ENCODE measurements at regions not wholly inside any gene's neighbourhood (a gene's known extent, or its start where the extent isn't known, plus 50 kb on each side); places are given as distances from the start of the nearest gene placed in this dataset.
"Not testable (repeated sequence)": the region's sequence is repeated elsewhere in the genome, so short reads cannot be mapped to it uniquely, and the experiment has no call there.

DNA sequence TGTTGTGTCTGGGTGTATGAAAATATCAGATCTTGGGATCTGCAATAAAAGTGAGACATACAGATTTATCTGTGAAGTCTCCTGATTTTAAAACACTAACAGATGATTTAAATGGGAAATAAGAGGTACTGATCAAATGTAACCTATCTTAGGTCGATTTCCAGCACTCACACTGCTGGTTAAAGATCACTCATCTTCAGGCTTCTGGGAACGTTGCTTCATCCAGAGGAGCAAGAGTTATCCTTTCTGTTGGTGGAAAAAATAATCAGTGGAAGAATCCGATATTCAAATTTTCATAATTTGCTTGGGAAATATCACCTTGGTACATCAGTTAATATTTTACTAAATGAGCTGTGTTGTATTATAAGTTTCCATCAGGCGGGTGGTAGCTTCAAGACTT is 876.8 kb upstream of the WWC1 start:
- no peaks in the 10 kb centered on the region for H3K36me3 Mint-ChIP-seq
- H3K4me1 Mint-ChIP-seq, result no peaks in the 10 kb centered on the region
- H3K27ac Mint-ChIP-seq, result no peak overlapping the region
- H3K27me3 Mint-ChIP-seq, result no peaks in the 10 kb centered on the region
- peaks cover 10% of the 10 kb centered on the region for H3K9me3 Mint-ChIP-seq
- no peak overlapping the region for H3K4me3 Mint-ChIP-seq

DNA sequence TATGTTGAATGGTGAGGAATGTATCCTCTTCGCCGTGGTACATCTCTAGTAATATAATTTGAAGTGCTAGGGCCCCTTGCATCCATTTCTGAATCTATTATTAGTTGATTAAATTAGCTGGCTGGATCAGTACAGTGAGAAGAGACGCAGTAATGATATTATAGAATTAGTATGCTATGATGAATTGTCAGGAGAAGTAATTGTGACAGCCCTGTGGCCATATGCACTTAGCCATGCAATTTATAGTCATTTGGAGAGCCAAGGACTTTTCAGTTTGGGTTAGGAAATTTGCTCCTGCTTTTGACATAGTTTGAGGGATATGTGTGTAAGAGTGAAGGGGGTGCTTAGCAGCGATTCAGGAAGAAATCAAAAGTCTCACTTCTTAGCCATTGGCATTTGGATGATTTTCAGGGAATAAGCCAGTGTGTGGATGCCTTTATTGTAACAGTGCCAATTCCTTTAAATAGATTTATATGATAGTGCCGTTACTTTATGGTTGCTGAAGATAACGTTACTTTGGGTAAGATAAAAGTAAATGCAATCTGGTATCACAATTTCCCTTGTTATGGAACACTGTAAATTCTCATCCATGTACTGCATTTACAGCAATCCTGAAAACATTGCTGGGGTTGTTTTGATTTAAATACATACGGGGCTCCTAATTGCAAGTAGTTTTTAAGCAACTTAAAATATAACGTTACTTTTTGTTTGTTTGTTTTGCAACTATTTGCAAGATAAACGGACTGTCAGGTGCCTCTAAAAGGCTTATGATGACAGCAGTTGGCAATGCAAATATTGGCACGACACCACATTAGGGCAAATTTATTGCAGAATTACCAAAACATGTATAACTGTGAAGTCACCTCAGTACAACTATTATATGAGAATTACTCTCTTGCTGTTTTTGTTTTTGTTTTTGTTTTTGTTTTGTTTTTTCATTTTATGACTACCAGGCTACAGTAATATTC is 875.4 kb upstream of the WWC1 start:
- no peak overlapping the region for H3K4me3 Mint-ChIP-seq
- H3K36me3 Mint-ChIP-seq, result no peaks in the 10 kb centered on the region
- no peak overlapping the region for H3K27ac Mint-ChIP-seq
- H3K27me3 Mint-ChIP-seq, result no peaks in the 10 kb centered on the region
- H3K9me3 Mint-ChIP-seq, result peaks cover 10% of the 10 kb centered on the region
- no peaks in the 10 kb centered on the region for H3K4me1 Mint-ChIP-seq

DNA sequence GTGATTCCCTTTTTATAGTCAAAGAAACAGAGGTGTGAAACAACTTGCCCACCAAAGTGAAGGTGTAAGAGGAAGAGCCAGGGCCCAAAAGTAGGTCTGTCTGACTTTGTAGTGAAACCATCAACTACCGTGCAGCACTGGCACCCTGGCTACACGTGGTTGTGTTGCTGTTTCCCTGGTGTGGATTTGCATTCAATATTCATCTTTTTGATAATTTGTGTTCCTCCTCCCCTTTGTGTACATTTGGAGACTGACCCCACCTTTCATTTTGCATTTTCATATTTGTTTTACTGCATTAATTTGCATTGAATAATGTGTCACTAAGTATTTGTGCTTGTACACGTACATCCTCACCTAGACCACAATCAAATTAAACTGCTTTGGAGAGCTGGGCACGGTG is 873.8 kb upstream of the WWC1 start:
- Mint-ChIP-seq H3K36me3 (no peaks in the 10 kb centered on the region), H3K4me1 (no peaks in the 10 kb centered on the region), H3K4me3 (no peak overlapping the region), H3K27ac (no peak overlapping the region), H3K27me3 (no peaks in the 10 kb centered on the region), H3K9me3 (peaks cover 10% of the 10 kb centered on the region)

DNA sequence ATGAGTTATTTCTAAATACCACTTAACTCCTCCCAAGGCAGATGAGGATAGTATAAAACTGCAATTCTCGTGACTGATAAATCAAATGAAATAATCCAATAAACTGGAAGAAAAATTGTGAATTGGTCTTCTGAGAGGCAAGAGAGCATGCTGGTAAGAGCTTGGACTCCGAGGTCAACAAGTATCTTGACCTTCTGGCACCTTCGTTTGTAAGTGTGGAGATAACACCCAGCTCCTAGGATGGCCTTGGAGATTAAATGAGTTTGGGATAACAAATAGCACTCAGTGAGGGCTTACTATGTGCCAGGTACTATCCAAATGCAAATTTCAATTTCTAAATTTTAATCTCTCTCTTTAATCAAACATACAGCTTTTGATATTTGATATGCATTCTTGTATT is 866.3 kb upstream of the WWC1 start:
- Mint-ChIP-seq H3K27me3 (no peaks in the 10 kb centered on the region), H3K4me3 (no peak overlapping the region), H3K27ac (no peak overlapping the region), H3K9me3 (no peaks in the 10 kb centered on the region), H3K4me1 (no peaks in the 10 kb centered on the region), H3K36me3 (no peaks in the 10 kb centered on the region)

DNA sequence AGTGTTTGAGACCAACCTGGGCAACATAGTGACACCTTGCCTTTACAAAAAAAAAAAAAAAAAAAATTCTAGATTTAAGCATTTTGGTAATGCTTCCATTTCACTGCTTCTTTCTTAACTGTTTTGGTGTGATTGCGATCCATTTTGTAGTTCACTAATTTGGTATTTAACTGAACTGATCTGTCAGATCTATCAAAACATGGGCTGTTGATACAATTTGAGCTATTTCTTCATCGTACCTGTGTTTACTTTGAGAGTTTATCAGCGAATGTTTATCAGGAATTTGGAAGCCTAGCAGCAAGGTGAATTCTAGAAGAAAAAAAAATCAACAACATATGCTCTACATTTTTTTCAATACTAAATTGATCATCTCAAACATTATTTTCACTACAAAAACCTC is 864.9 kb upstream of the WWC1 start:
- no peaks in the 10 kb centered on the region for H3K4me1 Mint-ChIP-seq

DNA sequence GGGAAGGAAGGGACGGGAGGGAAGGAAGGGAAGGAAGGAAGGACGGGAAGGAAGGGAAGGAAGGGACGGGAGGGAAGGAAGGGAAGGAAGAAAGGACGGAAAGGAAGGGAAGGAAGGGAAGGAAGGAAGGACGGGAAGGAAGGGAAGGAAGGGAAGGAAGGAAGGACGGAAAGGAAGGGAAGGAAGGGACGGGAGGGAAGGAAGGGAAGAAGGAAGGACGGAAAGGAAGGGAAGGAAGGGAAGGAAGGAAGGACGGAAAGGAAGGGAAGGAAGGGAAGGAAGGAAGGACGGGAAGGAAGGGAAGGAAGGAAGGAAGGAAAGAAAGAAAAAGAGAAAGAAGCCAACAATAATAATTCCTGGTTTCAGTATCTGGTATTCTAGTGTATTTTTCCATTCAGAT is 863.8 kb upstream of the WWC1 start:
- not testable (repeated sequence) for H3K27me3 Mint-ChIP-seq, H3K9me3 Mint-ChIP-seq, H3K4me1 Mint-ChIP-seq, H3K27ac Mint-ChIP-seq, H3K36me3 Mint-ChIP-seq, H3K4me3 Mint-ChIP-seq

More for the DNA sequence above, 864.9 kb upstream of the WWC1 start:
- Mint-ChIP-seq H3K9me3 (peaks cover 3% of the 10 kb centered on the region), H3K36me3 (no peaks in the 10 kb centered on the region), H3K27ac (no peak overlapping the region), H3K4me3 (no peak overlapping the region), H3K27me3 (no peaks in the 10 kb centered on the region)

DNA sequence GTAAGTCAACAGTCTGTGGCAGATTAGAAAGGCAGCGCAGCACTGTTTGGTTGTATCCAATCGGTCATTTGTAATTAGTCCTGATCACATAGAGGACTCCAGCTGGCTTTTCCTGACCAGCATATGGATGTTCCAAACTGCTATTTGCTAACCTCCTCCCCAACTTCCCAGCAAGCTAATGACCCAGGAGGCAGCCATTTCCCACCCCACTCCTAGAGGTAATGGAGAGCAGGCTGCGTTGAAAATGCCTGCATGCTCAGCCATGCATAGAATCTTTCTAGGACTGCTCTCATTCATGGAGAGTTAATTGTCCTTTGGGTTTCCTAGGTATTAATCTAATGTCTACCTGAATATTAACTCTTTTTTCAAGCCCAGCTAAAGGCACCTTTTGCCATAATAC is 850.6 kb upstream of the WWC1 start:
- H3K4me3 Mint-ChIP-seq, result no peak overlapping the region
- no peaks in the 10 kb centered on the region for H3K27me3 Mint-ChIP-seq
- no peak overlapping the region for H3K27ac Mint-ChIP-seq
- H3K4me1 Mint-ChIP-seq, result no peaks in the 10 kb centered on the region
- H3K36me3 Mint-ChIP-seq, result no peaks in the 10 kb centered on the region
- peaks cover 7% of the 10 kb centered on the region for H3K9me3 Mint-ChIP-seq

DNA sequence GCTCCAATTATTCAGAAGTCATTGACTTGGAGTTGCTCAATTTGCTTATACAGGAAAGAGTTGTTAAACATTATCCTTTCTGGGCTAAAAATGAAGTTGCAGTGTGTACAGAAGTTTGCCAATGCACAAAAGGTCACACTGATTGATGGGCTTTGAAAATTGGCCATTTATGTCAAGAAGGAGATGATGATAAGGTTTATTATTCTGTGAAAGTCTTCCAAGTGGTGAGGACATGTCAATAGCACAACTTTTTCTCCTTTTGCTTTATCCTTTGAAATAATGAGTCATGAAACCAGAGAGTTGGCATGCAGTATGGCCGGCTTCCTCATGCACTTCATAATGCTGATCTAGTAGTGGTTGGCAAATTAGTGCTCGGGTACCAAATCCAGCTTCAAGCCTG is 848.5 kb upstream of the WWC1 start:
- Mint-ChIP-seq H3K4me1 (no peaks in the 10 kb centered on the region), H3K36me3 (no peaks in the 10 kb centered on the region), H3K4me3 (no peak overlapping the region), H3K27ac (no peak overlapping the region), H3K27me3 (no peaks in the 10 kb centered on the region), H3K9me3 (peaks cover 4% of the 10 kb centered on the region)

DNA sequence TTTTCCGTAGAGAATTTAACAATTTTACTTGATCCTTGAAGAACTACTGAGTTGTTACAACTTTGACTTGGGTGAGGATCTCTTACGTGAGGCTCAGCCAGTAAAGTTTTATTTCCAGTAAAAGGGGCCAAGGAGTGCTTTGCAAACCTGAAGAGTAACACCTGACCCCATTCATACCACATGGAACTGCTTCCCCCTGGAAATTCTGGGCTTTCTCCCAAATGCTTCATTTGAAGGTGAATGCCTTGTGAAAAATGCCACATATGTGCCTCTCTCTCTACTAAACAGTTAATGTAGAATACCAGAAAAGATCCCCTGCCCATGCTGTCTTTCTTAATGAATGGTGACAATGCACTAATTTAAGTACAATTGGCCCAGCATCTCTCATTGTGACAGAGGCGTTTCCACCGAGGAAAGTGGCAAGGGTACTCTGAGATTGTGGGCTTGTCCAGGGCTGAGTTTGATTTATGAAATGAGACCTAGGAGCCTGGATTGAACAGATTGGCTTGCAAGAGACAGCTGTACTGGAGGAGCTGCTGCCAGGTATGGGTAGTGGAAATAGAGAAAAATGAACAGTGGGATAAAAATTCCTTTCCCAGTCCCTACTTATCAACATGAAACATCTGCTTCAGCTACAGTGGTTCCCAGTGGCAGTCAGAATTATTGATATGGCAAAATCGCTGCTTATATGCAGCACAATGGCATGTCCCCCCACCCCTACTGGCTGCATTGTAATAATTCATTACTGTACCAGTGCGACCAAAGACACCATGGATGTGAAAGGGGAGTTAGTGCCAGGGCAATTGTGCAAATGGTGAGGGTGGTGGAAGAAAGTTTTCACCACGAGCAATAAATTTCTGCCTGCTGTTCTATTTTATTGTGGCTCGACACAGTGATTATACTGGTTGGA is 843.7 kb upstream of the WWC1 start:
- Mint-ChIP-seq H3K27me3 (no peaks in the 10 kb centered on the region), H3K36me3 (no peaks in the 10 kb centered on the region), H3K4me1 (no peaks in the 10 kb centered on the region), H3K9me3 (no peaks in the 10 kb centered on the region), H3K4me3 (no peak overlapping the region), H3K27ac (no peak overlapping the region)

DNA sequence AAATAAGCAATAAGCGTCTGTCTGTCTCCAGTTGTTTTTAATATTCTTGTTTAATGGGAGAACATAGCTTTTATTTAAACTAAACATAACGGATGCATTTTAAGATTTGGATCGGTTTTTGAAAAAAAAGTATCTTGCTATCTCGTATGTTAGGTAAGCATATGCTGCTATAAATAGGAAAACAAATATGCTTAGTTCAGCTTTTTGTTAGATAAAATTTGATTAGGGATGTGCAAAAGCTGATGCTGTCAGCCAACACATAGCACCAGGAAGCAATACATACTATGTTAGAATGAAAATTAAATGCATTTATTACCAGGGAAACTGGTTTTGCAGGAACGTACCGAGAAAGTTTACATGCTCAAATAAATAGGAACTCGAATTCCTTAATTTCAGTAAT is 843.1 kb upstream of the WWC1 start:
- no peak overlapping the region for H3K4me3 Mint-ChIP-seq
- H3K27me3 Mint-ChIP-seq, result no peaks in the 10 kb centered on the region
- no peaks in the 10 kb centered on the region for H3K9me3 Mint-ChIP-seq
- no peak overlapping the region for H3K27ac Mint-ChIP-seq
- no peaks in the 10 kb centered on the region for H3K4me1 Mint-ChIP-seq
- H3K36me3 Mint-ChIP-seq, result no peaks in the 10 kb centered on the region

DNA sequence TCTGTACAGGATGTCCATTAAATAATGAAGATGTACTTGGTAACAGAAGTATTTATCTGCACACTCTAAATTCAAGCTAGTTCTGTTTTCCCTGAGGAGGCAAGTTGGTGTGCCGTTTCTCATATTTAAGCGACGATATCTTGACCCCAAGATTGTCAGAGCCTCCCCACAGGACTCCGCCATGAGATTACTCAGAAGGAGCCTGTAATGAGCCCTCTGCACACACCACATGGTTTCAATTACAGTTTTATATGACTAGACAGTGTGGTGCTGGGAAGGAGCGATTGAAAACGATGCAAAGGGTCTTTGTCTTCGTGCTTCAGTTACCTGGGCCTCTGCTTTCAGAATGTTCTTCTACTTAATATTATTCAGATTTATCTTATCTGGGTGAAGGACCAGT is 840.4 kb upstream of the WWC1 start:
- H3K36me3 Mint-ChIP-seq, result no peaks in the 10 kb centered on the region

DNA sequence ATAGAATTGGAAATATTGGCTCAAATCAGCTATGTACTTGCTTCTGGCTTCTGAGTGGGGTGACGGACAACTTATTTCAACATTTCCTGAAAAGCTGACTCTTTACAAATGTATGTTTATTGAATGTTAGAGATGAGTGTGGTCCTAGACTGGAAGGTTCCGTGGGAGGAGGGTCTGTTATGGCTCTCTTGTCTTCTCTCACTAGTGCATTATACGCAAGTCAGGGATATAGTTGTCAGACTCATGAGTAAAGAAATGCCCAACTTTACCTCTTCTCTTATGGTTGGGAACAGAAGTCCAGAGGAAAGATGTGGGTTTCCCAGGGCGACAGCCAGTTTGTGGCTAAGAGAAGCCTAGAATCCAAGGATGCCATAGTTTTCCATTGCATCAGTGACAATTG is 839.3 kb upstream of the WWC1 start:
- Mint-ChIP-seq H3K27ac (no peak overlapping the region), H3K4me3 (no peak overlapping the region), H3K9me3 (no peaks in the 10 kb centered on the region), H3K27me3 (no peaks in the 10 kb centered on the region), H3K4me1 (no peaks in the 10 kb centered on the region), H3K36me3 (no peaks in the 10 kb centered on the region)

More for the DNA sequence above, 840.4 kb upstream of the WWC1 start:
- no peak overlapping the region for H3K4me3 Mint-ChIP-seq
- no peaks in the 10 kb centered on the region for H3K4me1 Mint-ChIP-seq
- H3K9me3 Mint-ChIP-seq, result no peaks in the 10 kb centered on the region
- no peaks in the 10 kb centered on the region for H3K27me3 Mint-ChIP-seq
- no peak overlapping the region for H3K27ac Mint-ChIP-seq

DNA sequence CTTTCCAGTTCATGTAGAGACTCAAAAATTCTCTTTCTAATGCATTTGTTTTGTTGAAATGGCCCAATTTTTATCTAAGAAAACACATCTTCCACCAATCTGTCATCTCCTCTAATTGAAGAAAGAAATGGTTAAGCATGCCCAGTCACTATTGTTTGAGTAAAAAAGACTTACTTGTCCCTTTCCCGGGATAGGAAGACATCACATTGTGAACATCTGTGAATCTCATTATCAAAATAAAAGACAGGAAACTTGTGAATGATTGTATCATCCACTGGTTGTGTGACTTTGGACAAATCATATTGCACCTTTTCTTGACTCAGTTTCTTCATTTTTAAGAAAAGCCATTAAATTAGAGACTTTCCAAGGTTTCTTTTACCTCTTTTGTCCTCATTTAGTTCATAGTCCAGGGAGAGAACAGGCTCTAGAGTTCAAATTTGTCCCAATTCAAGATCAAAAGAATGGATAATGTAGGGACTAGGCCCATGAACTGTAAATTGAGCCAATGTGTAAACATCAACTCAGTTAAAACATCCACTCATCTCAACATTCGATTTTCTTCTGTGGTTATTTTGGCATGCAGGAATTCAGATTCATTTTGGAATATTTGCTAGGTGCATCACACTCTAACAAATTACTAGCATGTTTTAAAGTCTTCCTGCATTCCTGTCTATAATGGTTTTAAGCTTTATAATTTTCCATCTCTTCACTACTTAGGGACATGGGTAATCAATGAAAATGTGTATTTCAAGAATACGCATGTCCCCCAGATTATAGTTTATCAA is 838.0 kb upstream of the WWC1 start:
- Mint-ChIP-seq H3K9me3 (peaks cover 5% of the 10 kb centered on the region), H3K4me1 (no peaks in the 10 kb centered on the region), H3K27me3 (no peaks in the 10 kb centered on the region), H3K27ac (no peak overlapping the region), H3K36me3 (no peaks in the 10 kb centered on the region), H3K4me3 (no peak overlapping the region)

DNA sequence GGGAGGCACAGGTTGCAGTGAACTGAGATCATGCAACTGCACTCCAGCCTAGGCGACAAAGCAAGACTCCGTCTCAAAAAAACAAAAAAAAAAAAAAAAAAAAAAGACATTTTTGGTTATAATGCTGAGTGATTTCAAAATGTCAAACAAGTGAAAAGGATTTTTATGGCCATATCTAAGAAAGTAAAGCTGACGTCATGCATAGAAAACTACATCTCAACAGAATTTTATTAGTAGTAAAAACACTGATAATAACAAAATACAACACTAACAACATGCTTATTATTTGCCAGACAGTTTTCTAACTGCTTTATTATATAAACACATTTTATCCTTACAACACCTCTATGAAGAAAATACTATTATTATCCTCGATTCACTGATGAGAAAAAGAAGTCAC is 833.0 kb upstream of the WWC1 start:
- no peaks in the 10 kb centered on the region for H3K4me1 Mint-ChIP-seq
- H3K36me3 Mint-ChIP-seq, result no peaks in the 10 kb centered on the region
- H3K9me3 Mint-ChIP-seq, result peaks cover 16% of the 10 kb centered on the region
- H3K27me3 Mint-ChIP-seq, result no peaks in the 10 kb centered on the region
- H3K27ac Mint-ChIP-seq, result no peak overlapping the region
- no peak overlapping the region for H3K4me3 Mint-ChIP-seq

DNA sequence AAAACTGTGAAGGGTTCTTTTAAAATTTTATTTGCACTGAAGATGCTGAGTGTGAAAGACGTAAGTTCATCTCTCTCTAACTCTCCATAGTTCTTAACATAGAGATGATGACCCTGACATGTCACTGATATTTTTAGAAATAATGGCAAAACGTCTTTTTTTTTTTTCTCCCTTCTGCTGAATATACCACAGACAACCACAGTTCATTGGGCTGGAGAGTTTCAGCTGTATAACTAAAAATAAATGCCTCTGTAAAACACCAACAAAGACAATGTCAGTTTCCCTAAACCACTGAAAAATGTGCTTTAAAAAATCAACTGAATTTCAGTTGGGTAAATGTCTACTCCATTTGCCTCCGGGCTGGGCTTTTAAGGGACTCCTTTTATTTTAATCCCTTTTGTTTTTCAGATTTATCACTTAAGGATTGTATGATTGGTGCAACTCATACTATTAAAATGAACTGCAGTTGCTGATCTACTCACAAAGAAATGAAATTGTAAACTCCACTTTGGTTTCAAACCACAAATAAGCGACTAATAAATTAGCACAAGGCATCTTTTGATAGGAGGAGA is 830.9 kb upstream of the WWC1 start:
- Mint-ChIP-seq H3K4me1 (no peaks in the 10 kb centered on the region), H3K9me3 (peaks cover 16% of the 10 kb centered on the region), H3K36me3 (no peaks in the 10 kb centered on the region), H3K27me3 (no peaks in the 10 kb centered on the region), H3K27ac (no peak overlapping the region), H3K4me3 (no peak overlapping the region)
